Renal pelvis (tissue), 1 donor: ENCODE measurements at regions not wholly inside any gene's neighbourhood (a gene's known extent, or its start where the extent isn't known, plus 50 kb on each side); places are given as distances from the start of the nearest gene placed in this dataset.
"Not testable (repeated sequence)": the region's sequence is repeated elsewhere in the genome, so short reads cannot be mapped to it uniquely, and the experiment has no call there.

ENCODE experiments used
- DNase-seq: peaks from one replicate; pipeline ENCODE4 v3.0.0-alpha.2; 2013

DNA sequence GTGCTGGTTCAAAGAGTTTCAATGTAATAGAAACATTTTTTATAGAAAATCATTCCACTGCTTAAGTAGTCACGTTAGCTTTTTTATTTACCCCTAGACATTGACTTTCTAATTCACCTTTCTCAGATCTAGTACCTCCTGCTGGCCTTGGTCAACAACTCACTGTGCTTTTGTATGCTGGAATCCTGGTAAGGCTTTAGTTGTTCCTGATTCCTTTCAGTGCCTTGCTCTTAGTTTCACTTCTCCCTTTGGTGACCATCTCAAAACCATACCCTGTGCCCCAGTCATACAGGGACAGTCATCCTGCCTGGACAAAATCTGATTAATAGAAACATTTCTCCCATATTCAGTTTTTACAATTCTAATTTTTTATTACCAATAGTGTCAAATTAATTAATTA is 130.2 kb downstream of the GPR37 start:
- no peak for DNase-seq

DNA sequence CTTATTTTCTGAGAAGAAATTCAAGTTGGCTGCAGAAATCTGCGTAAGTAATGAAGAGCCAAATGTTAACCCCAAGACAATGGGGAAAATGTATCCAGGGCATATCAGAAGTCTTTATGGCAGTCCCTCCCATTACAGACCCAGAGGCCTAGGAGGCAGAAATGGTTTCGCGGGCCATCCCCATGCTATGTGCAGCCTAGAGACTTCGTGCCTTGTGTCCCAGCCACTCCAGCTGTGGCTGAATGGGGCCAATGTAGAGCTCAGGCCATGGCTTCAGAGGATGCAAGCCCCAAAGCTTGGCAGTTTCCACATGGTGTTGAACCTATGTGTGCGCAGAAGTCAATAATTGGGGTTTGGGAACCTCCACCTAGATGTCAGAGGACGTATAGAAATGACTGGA is 131.9 kb downstream of the GPR37 start:
- no peak for DNase-seq

DNA sequence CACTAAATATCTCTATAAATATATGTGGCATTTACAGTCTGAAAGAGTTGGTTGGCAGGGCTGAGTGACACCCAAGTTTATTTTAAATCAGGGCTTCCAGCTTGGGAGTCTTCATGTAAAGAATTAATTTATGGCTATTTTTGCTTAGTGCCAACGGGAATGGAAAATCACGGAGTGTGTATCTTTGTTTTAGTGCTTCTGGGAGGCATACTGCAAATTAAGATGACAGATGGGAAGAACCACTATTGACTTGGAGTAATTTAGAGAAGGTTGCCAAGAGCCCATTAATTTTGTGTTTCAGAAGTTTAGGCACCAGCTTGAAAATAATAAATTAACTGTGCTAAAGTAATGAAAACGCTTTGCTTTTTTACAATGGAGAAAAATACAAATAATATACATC is 135.2 kb downstream of the GPR37 start:
- DNase-seq, result peak; percentile 0

GRCh38 chr7:124618871-124619270 is 146.7 kb downstream of the GPR37 start:
- DNase-seq, result no peak

DNA sequence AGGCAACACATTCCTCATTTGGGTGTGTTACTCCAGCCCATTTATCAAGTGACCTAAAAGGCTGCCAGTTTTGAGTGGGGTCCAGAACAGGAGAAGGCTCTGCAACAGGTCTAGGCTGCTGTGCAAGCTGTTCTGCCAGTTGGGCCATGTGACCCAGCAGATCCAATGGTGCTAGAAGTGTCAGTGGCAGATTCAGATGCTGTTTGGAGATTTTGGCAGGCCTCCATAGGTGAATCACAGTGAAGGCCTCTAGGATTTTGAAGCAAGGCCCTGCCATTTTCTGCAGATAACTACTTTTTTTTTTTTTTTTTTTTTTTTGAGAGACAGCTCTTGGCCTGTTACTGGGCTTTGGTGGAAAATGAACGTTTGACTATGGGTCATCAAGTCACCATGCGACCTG is 147.5 kb downstream of the GPR37 start:
- DNase-seq, result not testable (repeated sequence)

DNA sequence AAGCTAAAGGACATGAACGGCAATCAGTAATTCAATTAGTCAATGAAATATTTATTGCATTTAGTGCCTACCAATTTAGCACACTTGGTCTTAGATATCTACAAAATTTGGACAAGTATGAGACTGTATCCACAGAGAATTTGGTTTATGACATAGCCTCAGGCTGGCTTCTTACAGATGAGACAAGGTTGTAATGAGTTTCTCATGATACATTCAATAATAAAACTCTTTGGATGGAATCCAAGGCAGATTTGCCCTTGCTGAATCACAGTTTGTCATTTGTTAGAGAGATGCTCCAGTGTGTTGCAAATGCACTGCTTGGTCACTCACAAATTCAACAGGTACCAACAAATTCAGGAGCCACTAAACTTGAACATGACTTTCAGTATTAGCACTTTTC is 162.5 kb downstream of the GPR37 start:
- DNase-seq, result no peak

- no peak for DNase-seq
Observed at GRCh38 chr7:124597509-124597908, 168.1 kb downstream of the GPR37 start.

GRCh38 chr7:124596881-124597280 is 168.7 kb downstream of the GPR37 start:
- DNase-seq, result no peak

- no peak for DNase-seq
Observed at GRCh38 chr7:124590814-124591213, 174.8 kb downstream of the GPR37 start.

- DNase-seq, result no peak
Observed at GRCh38 chr7:124577256-124577655, 188.3 kb downstream of the GPR37 start.

GRCh38 chr7:124575176-124575575 is 190.4 kb downstream of the GPR37 start:
- no peak for DNase-seq

DNA sequence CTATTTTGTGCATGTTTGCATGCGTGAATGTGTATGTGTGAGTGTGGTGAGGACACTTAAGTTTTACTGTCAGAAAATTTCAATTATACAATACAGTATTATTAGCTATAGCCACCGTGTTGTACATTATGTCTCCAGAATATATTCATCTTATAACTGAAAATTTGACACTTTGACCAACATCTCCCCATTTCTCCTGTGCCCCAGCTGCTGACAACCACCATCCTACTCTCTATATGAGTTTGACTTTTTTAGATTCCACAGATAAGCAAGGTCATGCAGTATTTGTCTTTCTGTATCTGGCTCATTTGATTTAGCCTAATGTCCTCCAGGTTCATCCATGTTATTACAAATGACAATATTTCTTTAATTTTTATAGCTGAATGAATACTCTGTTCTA is 195.0 kb downstream of the GPR37 start:
- no peak for DNase-seq

DNA sequence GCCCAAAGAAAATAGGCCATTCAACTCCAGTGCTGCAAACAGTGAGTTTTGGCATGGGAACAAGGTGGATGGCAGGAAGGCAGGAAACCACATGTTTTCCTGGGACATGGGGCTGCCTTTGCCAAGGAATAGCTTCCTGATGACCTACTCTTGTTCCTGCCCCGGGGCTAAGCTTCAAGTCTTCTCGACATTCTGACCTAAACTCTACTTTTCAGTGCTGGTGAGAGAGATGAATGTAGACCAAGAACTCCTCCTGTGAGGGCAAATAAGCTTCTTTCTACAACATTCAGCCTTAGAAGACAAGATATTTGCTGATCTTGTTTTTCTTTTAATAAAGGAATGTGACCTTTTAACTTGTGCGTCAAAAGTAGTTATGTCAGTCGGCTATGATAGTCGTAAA is 199.0 kb downstream of the GPR37 start:
- no peak for DNase-seq

DNA sequence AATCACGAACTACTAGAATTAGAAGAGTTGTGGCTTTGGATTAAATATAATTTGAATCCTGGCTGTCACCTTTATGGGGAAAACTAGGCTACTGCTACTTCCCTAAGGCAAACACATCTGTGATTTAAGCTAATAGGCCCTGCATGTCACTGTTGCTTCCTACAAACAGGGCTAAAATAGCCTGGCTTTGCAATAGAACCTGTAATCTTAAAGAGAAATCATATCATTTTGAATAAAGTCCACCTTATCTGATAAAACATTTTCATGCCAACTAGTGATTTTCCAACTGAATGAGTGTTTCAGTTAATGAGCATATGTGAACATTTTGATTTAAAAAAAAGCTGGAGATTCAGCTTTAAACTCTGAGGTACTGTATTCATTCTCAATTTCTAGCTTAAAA is 208.0 kb downstream of the GPR37 start:
- DNase-seq, result no peak

- DNase-seq, result no peak
Observed at GRCh38 chr7:124557101-124557500, 208.5 kb downstream of the GPR37 start.

DNA sequence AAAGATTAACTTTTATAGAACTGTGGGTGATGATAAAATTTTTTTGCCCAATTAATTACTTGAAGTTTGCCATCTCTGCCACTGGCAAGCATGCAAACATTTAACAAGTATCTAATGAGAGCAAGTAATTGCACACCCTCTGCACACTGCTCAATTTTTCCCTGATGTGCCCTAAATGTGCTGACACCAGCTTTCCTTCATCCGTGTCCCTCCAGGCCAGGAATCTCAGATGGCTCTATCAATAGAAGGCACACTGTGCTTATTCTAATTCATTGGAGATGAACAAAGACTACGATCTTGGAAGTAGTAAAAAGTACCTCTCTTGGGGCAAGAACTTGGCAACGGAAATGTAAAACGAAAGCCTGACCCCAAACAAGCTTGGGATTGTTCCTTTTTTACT is 212.1 kb downstream of the GPR37 start:
- DNase-seq, result no peak

DNA sequence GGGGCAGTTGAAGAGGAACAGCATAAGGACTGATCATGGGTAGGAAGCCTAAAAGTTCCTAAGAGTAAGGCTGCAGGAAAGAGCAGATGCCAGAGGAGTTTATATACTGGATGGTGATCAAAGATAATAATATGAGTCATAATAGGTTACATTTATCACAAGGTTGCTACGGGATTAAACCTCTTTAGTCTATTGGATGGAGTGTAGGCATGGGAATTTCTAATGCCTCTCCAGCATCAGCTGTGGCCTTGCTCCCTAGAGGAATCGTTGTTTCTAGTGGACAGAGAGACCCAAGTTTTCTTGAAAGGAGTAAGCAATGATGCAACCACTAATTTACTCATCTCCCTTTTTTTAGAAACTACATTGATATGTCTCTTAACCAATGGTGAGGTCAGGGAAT is 213.4 kb downstream of the GPR37 start:
- DNase-seq, result no peak

DNA sequence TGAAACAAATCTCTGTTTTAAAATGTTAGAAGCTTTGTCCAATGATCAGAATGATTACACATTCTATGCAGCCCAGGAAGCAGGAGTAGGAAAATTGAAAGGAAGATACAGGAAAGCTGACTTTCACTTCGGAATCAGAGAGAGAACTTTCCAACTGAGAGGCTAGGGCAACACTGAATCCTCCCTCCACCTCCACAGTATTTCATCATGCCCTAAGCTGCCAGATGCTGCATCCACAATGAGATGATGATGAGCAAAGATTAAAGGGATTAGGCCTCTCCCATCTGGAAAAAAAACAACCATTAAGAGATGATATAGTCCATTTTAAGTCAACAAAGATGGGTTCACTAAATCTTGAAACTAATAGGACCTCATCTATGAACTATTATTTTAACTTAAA is 215.6 kb downstream of the GPR37 start:
- no peak for DNase-seq

DNA sequence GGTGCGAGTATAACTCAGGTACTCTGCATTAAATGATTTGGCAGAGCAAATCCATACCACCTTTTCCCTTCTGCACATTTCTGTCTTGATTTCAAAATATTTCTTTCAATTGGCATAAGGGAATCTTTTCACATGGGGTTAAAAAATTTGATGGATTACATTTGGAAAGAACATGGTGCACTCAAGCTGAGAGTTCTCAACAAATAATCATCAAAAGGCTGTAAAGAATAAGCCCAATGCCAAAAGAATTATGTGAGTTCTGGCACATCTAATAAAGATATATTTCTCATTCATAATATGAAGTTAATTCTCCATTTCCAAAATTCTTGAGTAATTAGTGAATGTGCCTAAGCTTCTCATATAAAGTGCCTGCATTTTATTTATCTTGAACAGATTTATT is 223.1 kb downstream of the GPR37 start:
- no peak for DNase-seq

DNA sequence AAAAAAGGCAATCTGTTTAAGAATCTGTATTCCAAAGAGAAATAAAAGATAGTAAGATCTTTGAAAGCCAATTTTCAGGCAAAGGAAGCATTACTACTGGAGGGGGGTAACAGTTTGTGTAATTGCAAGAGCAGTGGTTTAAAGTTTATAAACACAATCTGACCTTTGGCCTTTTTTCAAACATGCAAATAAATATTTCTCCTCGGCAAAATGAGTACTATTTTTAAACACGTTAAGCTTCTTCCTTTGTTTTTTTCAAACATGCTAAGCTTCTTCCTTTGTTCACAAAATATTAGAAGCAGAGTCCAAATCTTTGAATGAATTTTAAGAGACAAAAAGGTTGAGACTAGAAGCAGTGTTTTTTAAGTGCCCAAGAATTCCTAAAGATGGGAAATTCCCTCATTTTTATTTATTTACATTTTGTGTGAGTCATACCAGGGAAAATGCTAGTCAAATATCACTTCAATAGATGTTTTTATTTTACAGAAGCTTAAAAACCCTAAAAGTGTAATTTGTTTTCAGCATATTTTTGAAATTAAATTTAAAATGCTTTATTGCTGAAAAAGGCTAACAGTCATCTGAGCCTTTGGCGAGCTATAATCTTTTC is 229.3 kb downstream of the GPR37 start:
- no peak for DNase-seq

GRCh38 chr7:124532166-124532565 is 233.4 kb downstream of the GPR37 start:
- DNase-seq, result no peak

DNA sequence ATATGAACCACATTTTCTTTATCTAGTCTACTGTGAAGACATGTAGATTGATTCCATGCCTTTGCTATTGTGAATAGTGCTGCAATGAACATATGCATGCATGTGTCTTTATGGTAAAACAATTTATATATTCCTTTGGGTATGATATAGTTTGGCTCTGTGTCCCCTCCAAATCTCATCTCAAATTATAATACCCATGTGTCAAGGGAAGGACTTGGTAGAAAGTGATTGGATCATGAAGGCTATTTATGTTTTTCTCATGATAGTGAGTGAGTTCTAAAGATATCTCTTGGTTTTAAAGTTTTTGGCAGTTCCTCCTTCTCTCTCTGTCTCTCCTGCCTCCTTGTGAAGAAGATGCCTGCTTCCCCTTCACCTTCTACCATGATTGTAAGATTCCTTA is 248.7 kb downstream of the GPR37 start:
- DNase-seq, result no peak

- no peak for DNase-seq
Observed at GRCh38 chr7:124515106-124515830, 250.3 kb downstream of the GPR37 start.

DNA sequence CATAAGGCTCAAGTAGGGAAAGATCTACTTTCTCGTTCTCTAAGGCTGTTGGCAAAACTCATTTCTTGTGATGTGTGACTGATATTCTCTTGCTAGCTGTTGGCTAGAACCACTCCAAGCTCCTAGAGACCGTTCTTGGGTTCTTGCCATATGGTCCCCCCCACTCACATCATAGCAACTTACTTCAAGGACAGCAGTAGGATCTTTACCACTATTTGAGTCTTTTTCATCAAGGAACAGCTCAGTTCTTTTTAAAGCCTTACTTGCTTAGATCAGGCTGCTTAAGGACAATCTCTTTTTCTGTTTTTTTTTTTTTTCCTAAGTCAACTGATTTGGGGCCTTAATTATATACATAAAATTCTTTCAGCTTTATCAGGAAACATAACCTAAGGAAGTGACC is 251.1 kb downstream of the GPR37 start:
- DNase-seq, result no peak
